C4-2B (cell line): ENCODE measurements at regions not wholly inside any gene's neighbourhood (a gene's known extent, or its start where the extent isn't known, plus 50 kb on each side); places are given as distances from the start of the nearest gene placed in this dataset.

Experiments used
- H3K27ac ChIP-seq: fragments of 450-650 bp; 2 replicates; pipeline ENCODE4 v1.5.1; 2017
- ZFX ChIP-seq: fragments of 450-650 bp; IDR thresholded peaks from 2 replicates; pipeline ENCODE4 v1.6.1; 2017
- TF ChIP-seq, protein P1 (sequence below): fragments of 450-650 bp; conservative IDR thresholded peaks from 2 replicates; pipeline ENCODE4 v1.5.1; 2017; ENCODE audit warnings: mild to moderate bottlenecking

DNA sequence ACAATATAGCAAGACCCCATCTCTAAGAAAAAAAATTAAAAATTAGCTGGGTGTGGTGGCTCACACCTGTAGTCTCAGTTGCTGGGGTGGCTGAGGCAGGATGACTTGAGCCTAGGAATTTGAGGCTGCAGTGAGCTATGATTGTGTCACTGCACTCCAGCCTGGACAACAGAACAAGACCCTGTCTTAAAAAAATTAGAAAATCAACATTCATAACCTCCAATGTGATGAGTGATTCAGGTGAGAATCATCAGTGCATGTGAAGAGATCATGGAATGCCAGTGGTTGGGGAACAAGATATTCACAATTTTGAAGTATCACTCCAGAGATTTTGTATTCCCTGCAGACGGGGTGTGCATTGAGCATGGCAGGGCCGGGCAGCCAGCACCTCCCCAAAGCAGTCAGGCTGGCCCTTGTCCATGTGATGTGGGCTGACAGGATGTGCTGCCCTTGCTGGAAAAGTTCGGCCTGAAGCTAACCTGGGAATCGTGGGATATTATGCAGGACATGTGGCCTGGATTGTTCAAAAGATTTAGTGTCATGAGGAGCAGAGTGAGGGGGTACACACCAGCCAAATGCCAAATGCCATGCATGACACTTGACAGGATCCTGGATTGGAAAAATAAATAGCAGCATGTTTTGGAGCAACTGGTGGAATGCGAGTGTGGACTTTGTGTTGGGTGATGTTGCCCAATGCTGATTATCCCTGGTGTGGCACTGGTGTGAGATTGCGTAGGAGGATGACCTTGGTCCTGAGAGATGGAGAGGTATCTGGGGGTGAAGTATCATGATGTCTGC lies 189.0 kb downstream of the RGS3 start:
- no peak overlapping the region for H3K27ac ChIP-seq
- no peak for TF ChIP-seq ZFX
- TF ChIP-seq, protein P1, sequence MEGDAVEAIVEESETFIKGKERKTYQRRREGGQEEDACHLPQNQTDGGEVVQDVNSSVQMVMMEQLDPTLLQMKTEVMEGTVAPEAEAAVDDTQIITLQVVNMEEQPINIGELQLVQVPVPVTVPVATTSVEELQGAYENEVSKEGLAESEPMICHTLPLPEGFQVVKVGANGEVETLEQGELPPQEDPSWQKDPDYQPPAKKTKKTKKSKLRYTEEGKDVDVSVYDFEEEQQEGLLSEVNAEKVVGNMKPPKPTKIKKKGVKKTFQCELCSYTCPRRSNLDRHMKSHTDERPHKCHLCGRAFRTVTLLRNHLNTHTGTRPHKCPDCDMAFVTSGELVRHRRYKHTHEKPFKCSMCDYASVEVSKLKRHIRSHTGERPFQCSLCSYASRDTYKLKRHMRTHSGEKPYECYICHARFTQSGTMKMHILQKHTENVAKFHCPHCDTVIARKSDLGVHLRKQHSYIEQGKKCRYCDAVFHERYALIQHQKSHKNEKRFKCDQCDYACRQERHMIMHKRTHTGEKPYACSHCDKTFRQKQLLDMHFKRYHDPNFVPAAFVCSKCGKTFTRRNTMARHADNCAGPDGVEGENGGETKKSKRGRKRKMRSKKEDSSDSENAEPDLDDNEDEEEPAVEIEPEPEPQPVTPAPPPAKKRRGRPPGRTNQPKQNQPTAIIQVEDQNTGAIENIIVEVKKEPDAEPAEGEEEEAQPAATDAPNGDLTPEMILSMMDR, result no peak

DNA sequence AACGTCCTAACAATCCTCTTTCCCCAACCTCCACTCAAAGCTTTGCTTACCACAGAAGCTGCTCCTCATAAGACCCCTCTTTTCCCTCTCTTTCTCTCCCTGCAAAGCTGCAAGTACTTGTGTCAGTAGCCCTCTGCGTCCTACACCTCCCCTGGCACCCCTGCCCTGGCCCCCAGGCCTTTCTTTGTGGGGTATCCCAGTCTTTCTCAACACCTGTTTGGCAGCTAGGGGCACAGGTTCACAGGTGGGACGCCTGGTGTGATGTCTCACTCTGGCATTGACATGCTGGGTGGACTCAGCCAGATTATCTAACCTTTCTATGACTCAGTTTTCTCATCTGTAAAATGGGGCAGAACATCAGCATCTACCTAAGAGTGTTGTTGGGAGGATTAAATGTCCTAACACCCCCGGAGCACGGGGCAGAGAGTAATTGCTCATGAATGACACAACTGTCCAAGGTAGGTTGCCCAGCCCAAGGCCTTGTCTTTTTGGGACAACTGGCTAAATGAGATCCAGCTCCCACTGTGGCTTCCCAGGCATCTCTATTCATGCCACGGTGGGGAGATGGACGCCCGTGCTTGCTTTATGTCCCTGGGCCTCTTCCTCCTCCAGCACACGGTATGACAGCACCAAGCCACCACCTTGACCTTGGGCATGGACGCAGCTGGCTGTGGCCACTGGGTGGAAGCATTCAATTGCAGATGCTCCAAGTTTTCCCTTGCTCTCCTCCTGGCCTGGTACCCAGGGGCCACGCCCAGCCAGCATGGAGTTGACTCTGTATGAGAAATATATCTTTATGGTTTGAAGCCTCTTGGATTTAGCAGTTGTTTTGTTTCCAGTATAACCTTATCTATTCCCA lies 190.4 kb downstream of the RGS3 start:
- no peak overlapping the region for H3K27ac ChIP-seq
- TF ChIP-seq, protein P1, result no peak
- TF ChIP-seq ZFX, result no peak

DNA sequence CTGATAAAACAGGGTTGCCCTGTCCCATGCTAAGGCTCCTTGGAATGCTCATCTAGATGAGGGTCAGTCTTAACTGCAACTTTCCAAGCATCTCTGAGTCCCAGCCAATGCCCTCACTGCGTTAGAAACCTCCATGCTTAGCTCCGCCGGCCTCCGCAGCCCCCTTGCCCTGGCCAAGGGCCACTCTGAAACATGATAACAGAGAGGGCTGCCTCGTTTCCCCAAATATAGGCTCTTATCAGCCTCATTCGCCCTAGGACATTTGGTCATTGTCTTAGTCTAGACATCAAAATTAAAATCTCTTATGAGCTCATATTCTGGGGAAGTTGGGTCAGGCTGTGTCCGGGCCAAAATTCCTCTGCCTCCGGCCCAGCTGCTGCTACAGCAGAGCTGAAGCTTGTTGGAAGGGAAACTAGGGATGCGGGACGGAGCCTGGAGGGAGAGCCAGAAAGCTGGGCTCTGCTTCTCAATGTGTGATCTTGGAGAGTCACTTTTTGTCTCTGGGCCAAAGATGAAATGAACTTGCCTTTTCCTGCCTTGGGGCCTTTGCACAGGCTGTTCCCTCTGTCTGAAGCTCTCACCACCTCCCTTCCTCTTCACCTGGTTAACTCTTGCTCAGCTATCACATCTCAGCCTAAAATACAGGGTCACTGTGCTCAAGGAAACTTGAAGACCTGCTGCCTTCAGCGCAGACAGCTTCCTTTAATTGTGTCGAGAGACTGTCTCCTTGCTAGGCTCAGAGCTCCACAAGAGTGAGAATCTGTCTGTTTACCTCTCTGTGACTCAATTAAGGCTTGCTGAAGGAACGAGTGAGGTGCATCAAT lies 191.3 kb downstream of the RGS3 start:
- TF ChIP-seq, protein P1, result no peak
- no peak for TF ChIP-seq ZFX
- H3K27ac ChIP-seq, result no peak overlapping the region

DNA sequence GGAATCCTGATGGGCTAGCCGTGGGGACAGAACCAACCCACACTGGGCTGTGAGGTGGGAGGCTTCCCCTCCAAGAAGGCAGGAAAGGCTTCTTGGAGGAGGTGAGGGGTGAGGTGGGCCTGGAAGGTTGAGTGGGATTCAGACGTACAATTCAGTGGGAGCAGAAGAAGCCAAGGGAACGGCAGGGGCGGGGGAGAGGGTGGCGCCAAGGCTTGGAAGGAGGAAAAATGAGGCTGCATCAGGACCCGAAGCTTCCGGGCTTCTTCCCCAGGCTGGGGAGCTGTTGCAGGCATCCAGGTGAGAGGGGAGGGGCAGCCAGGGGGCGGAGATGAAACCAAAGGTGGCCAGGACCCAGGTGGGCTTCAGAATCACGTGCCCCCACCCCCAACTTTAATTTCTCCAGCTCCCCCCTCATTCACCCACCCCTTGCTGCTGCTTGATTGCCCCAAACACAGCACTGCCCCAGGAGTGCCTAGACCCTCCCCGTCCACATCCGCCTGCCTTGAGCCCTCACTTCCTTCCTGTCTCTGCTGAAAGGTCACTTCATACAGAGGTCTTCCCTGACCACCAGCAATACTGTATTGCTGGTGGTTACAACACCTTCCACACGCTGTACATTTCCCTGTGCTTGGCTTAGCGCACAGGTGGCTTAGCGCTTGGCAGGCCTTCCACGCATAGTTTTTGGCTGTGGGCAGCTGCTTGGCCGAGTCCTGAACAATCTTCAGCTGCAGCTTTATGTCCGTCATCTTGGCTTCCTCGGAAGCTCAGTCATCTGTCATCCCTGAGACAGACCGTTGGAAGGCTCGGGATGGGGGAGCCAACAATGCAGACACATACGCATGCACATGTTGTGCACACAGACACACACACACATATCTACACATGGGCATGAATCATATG lies 193.5 kb downstream of the RGS3 start:
- TF ChIP-seq ZFX, result no peak
- TF ChIP-seq, protein P1, result no peak
- H3K27ac ChIP-seq, result no peak overlapping the region

DNA sequence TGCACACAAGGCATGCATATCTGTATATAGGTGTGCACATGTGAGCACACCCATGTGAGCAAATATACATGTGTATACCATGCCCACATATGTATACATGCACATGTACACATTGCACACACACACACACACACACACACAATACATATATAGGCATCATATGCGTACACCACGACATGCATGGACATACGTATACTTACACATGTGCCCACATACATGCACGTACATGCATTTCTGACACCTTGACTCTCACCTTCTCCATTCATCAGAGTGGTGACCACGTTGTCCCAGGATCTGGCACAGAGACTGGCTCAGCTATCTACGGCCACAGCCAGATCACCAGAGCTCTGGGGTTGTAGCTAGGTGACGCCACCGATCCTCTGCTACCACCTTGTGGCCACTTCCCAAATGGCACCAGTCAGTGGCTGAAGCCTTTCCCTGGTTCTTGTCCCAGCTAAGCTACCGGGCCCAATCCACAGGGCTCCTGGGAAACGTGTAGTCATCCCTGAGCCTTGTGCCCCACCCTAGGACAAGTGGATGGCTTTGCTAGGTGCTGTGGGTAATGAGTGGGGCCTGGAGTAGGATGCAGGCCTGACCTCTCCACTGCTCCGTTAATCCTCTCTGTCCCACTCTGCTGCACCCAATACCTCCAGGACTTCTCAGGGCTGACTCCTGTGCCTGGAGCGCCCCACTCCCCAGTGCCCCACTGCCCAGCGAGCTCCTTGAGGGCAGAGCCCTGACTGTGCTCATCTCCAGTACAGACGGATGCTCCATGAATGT lies 194.4 kb downstream of the RGS3 start:
- no peak for TF ChIP-seq ZFX
- TF ChIP-seq, protein P1, result peak; percentile 98
- no peak overlapping the region for H3K27ac ChIP-seq

DNA sequence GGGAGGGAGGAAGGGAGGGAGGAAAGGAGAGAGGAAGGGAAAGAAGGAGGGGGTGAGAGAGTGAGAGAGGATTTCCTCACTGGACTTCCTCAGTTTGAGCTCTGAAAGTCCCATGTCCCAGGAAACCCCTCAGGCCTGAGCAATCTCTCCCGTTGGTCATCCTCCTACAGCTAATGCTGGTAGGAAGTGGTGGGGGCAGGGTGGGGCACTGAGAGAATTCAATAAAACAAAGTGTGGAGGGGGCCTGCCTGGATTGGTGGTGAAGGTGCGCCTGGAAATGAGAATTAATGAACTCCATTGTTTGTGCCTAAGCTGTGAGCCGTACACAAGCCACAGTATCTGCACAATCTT lies 195.0 kb downstream of the RGS3 start:
- no peak overlapping the region for H3K27ac ChIP-seq
- TF ChIP-seq ZFX, result no peak
- TF ChIP-seq, protein P1, result no peak
